Suprapubic skin (tissue), 4 donors: ENCODE measurements at regions not wholly inside any gene's neighbourhood (a gene's known extent, or its start where the extent isn't known, plus 50 kb on each side); places are given as distances from the start of the nearest gene placed in this dataset.
"Not testable (repeated sequence)": the region's sequence is repeated elsewhere in the genome, so short reads cannot be mapped to it uniquely, and the experiment has no call there.

Experiments
- DNase-seq, 2 donors: peaks; one replicate each; pipeline ENCODE4 v3.0.0-alpha.2; 2019; ENCODE audit warnings: low spot score in 2 of 2
- H3K27ac ChIP-seq: fragments of 200-600 bp; sonication (generic); one replicate; pipeline ENCODE4 v1.5.1; 2019
- H3K27me3 ChIP-seq: fragments of 200-600 bp; sonication (generic); one replicate; pipeline ENCODE4 v1.5.1; 2019
- H3K36me3 ChIP-seq: fragments of 200-600 bp; sonication (generic); one replicate; pipeline ENCODE4 v1.5.1; 2019
- H3K4me1 ChIP-seq: fragments of 200-600 bp; sonication (generic); one replicate; pipeline ENCODE4 v1.5.1; 2019
- H3K4me3 ChIP-seq: fragments of 200-600 bp; sonication (generic); one replicate; pipeline ENCODE4 v1.5.1; 2019; ENCODE audit warnings: mild to moderate bottlenecking
- H3K9me3 ChIP-seq: fragments of 200-600 bp; sonication (generic); one replicate; pipeline ENCODE4 v1.5.1; 2019
- CTCF ChIP-seq, 2 donors: fragments of 200-600 bp in 1 of 2; fragments of 450-650 bp in 1 of 2; sonication (generic) in 1 of 2; IDR thresholded peaks; one replicate each; pipeline ENCODE4 v1.5.1; 2016 to 2019; ENCODE audit warnings: antibody characterized with exemption in 2 of 2, mild to moderate bottlenecking in 1 of 2, moderate library complexity in 1 of 2
- EP300 ChIP-seq: sonication (generic); formaldehyde crosslinking; IDR thresholded peaks from one replicate; pipeline ENCODE4 v1.6.1; 2017; ENCODE audit warnings: antibody characterized with exemption
- POLR2A ChIP-seq, 2 donors: fragments of 450-650 bp; IDR thresholded peaks; one replicate each; pipeline ENCODE4 v1.6.1; 2017; ENCODE audit warnings: antibody characterized with exemption in 2 of 2, mild to moderate bottlenecking in 2 of 2, moderate library complexity in 2 of 2
- POLR2AphosphoS5 ChIP-seq, 3 donors: sonication (generic); formaldehyde crosslinking; IDR thresholded peaks; one replicate each; pipeline ENCODE4 v1.6.1; 2017; ENCODE audit warnings: antibody characterized with exemption in 3 of 3
- WGBS: methylation state at CpG from one replicate; pipeline ENCODE4 v1.1.5; 2018; 5-methylcytosine and 5-hydroxymethylcytosine counted together

- Histone ChIP-seq H3K9me3 (no peaks in the 10 kb centered on the region), H3K4me1 (no peaks in the 10 kb centered on the region), H3K27ac (no peak overlapping the region), H3K4me3 (no peak overlapping the region), H3K27me3 (no peaks in the 10 kb centered on the region), H3K36me3 (no peaks in the 10 kb centered on the region)
- 79% methylated on average over 1 of the region's 1 CpG for WGBS
- DNase-seq = no peak
- TF ChIP-seq EP300 (no peak), CTCF (IDR thresholded peaks at IDR 0.05) (no peak), POLR2AphosphoS5 (IDR thresholded peaks at IDR 0.05) (no peak), POLR2A (IDR thresholded peaks at IDR 0.05) (no peak)
These were observed 721.1 kb upstream of the NOVA1 start for GRCh38 chr14:27318774-27319420.

GRCh38 chr14:27320261-27320660 is 722.4 kb upstream of the NOVA1 start:
- Histone ChIP-seq H3K4me3 (no peak overlapping the region), H3K36me3 (no peaks in the 10 kb centered on the region), H3K27me3 (no peaks in the 10 kb centered on the region), H3K27ac (no peak overlapping the region), H3K9me3 (peaks cover 6% of the 10 kb centered on the region), H3K4me1 (no peaks in the 10 kb centered on the region)
- DNase-seq = no peak
- TF ChIP-seq EP300 (no peak), POLR2A (IDR thresholded peaks at IDR 0.05) (no peak), POLR2AphosphoS5 (IDR thresholded peaks at IDR 0.05) (no peak), CTCF (IDR thresholded peaks at IDR 0.05) (no peak)

GRCh38 chr14:27327095-27327494 is 729.3 kb upstream of the NOVA1 start:
- Histone ChIP-seq H3K27ac (no peak overlapping the region), H3K36me3 (no peaks in the 10 kb centered on the region), H3K4me3 (no peak overlapping the region), H3K27me3 (no peaks in the 10 kb centered on the region), H3K9me3 (peaks cover 6% of the 10 kb centered on the region), H3K4me1 (no peaks in the 10 kb centered on the region)
- DNase-seq = no peak
- 62% methylated on average over 3 of the region's 3 CpGs for WGBS
- TF ChIP-seq CTCF (IDR thresholded peaks at IDR 0.05) = no peak
- TF ChIP-seq POLR2A (IDR thresholded peaks at IDR 0.05) = no peak
- TF ChIP-seq POLR2AphosphoS5 (IDR thresholded peaks at IDR 0.05) = no peak
- no peak for TF ChIP-seq EP300

- DNase-seq = no peak
- WGBS = 63% methylated on average over 2 of the region's 2 CpGs
- Histone ChIP-seq H3K27ac (no peak overlapping the region), H3K4me1 (no peaks in the 10 kb centered on the region), H3K4me3 (no peak overlapping the region), H3K27me3 (no peaks in the 10 kb centered on the region), H3K9me3 (peaks cover 1% of the 10 kb centered on the region), H3K36me3 (no peaks in the 10 kb centered on the region)
- TF ChIP-seq EP300 = no peak
- no peak for TF ChIP-seq POLR2AphosphoS5 (IDR thresholded peaks at IDR 0.05)
- no peak for TF ChIP-seq CTCF (IDR thresholded peaks at IDR 0.05)
- no peak for TF ChIP-seq POLR2A (IDR thresholded peaks at IDR 0.05)
These were observed 740.2 kb upstream of the NOVA1 start for GRCh38 chr14:27338012-27338411.

GRCh38 chr14:27363036-27363435 is 765.2 kb upstream of the NOVA1 start:
- H3K36me3 ChIP-seq, H3K27ac ChIP-seq, H3K4me1 ChIP-seq, H3K27me3 ChIP-seq, H3K9me3 ChIP-seq, H3K4me3 ChIP-seq, DNase-seq: not testable (repeated sequence)
- WGBS = 86% methylated on average over 8 of the region's 8 CpGs

- H3K4me3 ChIP-seq = no peak overlapping the region
- H3K27me3 ChIP-seq = no peaks in the 10 kb centered on the region
- no peaks in the 10 kb centered on the region for H3K36me3 ChIP-seq
- 90% methylated on average over 5 of the region's 5 CpGs for WGBS
- no peak for TF ChIP-seq POLR2AphosphoS5 (IDR thresholded peaks at IDR 0.05)
- no peaks in the 10 kb centered on the region for H3K9me3 ChIP-seq
- H3K27ac ChIP-seq = no peak overlapping the region
- H3K4me1 ChIP-seq = no peaks in the 10 kb centered on the region
- no peak for DNase-seq
These were observed 768.8 kb upstream of the NOVA1 start for GRCh38 chr14:27366596-27366995.
